ENCODE measurements at regions not wholly inside any gene's neighbourhood (a gene's known extent, or its start where the extent isn't known, plus 50 kb on each side); places are given as distances from the start of the nearest gene placed in this dataset.

GRCh38 chr4:124945422-124945821 lies 232.9 kb upstream of the ANKRD50 start (continued):
- TF ChIP-seq SP2 (IDR thresholded peaks at IDR 0.05; ENCODE audit: low read length) (no peak), PHF8 (conservative IDR thresholded peaks at IDR 0.05; ENCODE audit: low read depth, low read length) (no peak), CTBP2 (IDR thresholded peaks at IDR 0.05; ENCODE audit: borderline replicate concordance, insufficient read depth, insufficient read length, low read length) (no peak)

All from H1 (cell line).